IPS DF 4.7 (cell line): ENCODE measurements at regions not wholly inside any gene's neighbourhood (a gene's known extent, or its start where the extent isn't known, plus 50 kb on each side); places are given as distances from the start of the nearest gene placed in this dataset.

Source experiments
- DNase-seq: peaks from one replicate; pipeline ENCODE4 v3.0.0-alpha.2; 2013; ENCODE audit warnings: low spot score; ENCODE audit errors: extremely low read depth

- DNase-seq, result peak; percentile 72
These were observed 547.9 kb upstream of the TMPRSS15 start for GRCh38 chr21:18951271-18952038.

GRCh38 chr21:18954441-18954844, 550.9 kb upstream of the TMPRSS15 start:
- no peak for DNase-seq

- DNase-seq, result no peak
These were observed 556.2 kb upstream of the TMPRSS15 start for GRCh38 chr21:18959817-18960216.

GRCh38 chr21:18960306-18960705, 556.7 kb upstream of the TMPRSS15 start:
- no peak for DNase-seq

GRCh38 chr21:18970416-18970815, 566.8 kb upstream of the TMPRSS15 start:
- no peak for DNase-seq

- DNase-seq, result no peak
These were observed 567.4 kb upstream of the TMPRSS15 start for GRCh38 chr21:18970941-18971340.

- DNase-seq, result no peak
These were observed 582.0 kb upstream of the TMPRSS15 start for GRCh38 chr21:18985584-18985983.

- DNase-seq, result no peak
These were observed 582.6 kb upstream of the TMPRSS15 start for GRCh38 chr21:18986197-18986596.

GRCh38 chr21:18987520-18988026, 584.0 kb upstream of the TMPRSS15 start:
- no peak for DNase-seq

- no peak for DNase-seq
These were observed 586.4 kb upstream of the TMPRSS15 start for GRCh38 chr21:18989953-18990495.

- DNase-seq, result no peak
These were observed 588.3 kb upstream of the TMPRSS15 start for GRCh38 chr21:18991846-18992245.

GRCh38 chr21:19010251-19010650, 606.7 kb upstream of the TMPRSS15 start:
- DNase-seq, result no peak

- DNase-seq, result no peak
These were observed 607.4 kb upstream of the TMPRSS15 start for GRCh38 chr21:19010996-19011395.

GRCh38 chr21:19011451-19011850, 607.9 kb upstream of the TMPRSS15 start:
- no peak for DNase-seq

GRCh38 chr21:19013916-19014315, 610.3 kb upstream of the TMPRSS15 start:
- DNase-seq, result no peak

GRCh38 chr21:19018529-19018928, 614.9 kb upstream of the TMPRSS15 start:
- DNase-seq, result no peak

- DNase-seq, result no peak
These were observed 619.4 kb upstream of the TMPRSS15 start for GRCh38 chr21:19022978-19023377.

GRCh38 chr21:19026911-19027310, 623.3 kb upstream of the TMPRSS15 start:
- no peak for DNase-seq

- DNase-seq, result no peak
These were observed 626.2 kb upstream of the TMPRSS15 start for GRCh38 chr21:19029816-19030215.

- DNase-seq, result no peak
These were observed 628.4 kb upstream of the TMPRSS15 start for GRCh38 chr21:19031953-19032352.

- no peak for DNase-seq
These were observed 630.5 kb upstream of the TMPRSS15 start for GRCh38 chr21:19034041-19034440.

- DNase-seq, result no peak
These were observed 631.0 kb upstream of the TMPRSS15 start for GRCh38 chr21:19034560-19034959.

- no peak for DNase-seq
These were observed 642.3 kb upstream of the TMPRSS15 start for GRCh38 chr21:19045876-19046275.
